ENCODE measurements at regions not wholly inside any gene's neighbourhood (a gene's known extent, or its start where the extent isn't known, plus 50 kb on each side); places are given as distances from the start of the nearest gene placed in this dataset.

- TF ChIP-seq CTCF (IDR thresholded peaks at IDR 0.05) (no peak), POLR2A (IDR thresholded peaks at IDR 0.05) (no peak)
Measured at GRCh38 chr2:2669316-2669715, 338.2 kb upstream of the MYT1L start.

All from right lobe of liver (tissue), 4 donors.